ENCODE measurements at regions not wholly inside any gene's neighbourhood (a gene's known extent, or its start where the extent isn't known, plus 50 kb on each side); places are given as distances from the start of the nearest gene placed in this dataset.
"Not testable (repeated sequence)": the region's sequence is repeated elsewhere in the genome, so short reads cannot be mapped to it uniquely, and the experiment has no call there.

DNA sequence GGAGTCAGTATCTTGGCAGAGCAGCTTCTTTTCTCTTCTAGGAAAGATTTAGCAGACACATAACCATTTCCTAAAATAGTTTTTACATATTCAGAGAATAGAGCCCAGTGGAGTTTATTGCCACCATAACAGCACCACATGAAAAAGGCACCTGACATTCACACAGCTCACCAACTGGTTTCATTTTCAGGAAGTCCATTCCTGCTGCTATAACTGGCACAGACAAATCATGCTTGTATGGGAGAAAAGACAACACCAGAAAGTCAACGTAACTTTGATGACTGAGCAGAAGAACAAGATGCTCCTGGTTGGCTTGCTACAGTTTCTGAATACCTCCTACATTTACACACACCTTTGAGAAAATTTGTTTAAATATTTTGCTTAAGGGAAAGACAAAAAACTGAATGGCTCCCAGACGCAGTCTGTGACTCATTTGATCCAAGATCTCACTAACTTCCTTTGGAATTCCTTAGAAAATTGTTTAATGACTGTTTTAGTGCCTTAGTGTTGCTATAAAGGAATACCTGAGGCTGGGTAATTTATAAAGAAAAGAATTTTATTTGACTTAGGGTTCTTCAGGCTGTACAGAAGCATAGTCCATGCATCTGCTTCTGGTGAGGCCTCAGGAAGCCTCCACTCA lies 1380.6 kb downstream of the CDH8 start:
- no peaks in the 10 kb centered on the region for H3K27me3 ChIP-seq (replicated peaks; ENCODE audit: insufficient read depth, low read length)
- no peak overlapping the region for H3K9ac ChIP-seq (ENCODE audit: low read length)
- H3K79me2 ChIP-seq (ENCODE audit: low read length), result no peaks in the 10 kb centered on the region
- H2AFZ ChIP-seq (ENCODE audit: low read length), result peak overlapping the region; percentile 47; the same call in 1 of the 2 replicates
- H3K36me3 ChIP-seq (replicated peaks; ENCODE audit: insufficient read depth, low read length), result no peaks in the 10 kb centered on the region
- H3K27ac ChIP-seq (ENCODE audit: low read length), result peak overlapping the region; percentile 86
- H3K9me3 ChIP-seq (replicated peaks; ENCODE audit: insufficient read depth, low read length), result no peaks in the 10 kb centered on the region
- no peaks in the 10 kb centered on the region for H4K20me1 ChIP-seq (ENCODE audit: insufficient read depth, low read length)
- H3K9me2 ChIP-seq (replicated peaks; ENCODE audit: insufficient read depth, low read length), result no peaks in the 10 kb centered on the region
- TF ChIP-seq, protein P1, sequence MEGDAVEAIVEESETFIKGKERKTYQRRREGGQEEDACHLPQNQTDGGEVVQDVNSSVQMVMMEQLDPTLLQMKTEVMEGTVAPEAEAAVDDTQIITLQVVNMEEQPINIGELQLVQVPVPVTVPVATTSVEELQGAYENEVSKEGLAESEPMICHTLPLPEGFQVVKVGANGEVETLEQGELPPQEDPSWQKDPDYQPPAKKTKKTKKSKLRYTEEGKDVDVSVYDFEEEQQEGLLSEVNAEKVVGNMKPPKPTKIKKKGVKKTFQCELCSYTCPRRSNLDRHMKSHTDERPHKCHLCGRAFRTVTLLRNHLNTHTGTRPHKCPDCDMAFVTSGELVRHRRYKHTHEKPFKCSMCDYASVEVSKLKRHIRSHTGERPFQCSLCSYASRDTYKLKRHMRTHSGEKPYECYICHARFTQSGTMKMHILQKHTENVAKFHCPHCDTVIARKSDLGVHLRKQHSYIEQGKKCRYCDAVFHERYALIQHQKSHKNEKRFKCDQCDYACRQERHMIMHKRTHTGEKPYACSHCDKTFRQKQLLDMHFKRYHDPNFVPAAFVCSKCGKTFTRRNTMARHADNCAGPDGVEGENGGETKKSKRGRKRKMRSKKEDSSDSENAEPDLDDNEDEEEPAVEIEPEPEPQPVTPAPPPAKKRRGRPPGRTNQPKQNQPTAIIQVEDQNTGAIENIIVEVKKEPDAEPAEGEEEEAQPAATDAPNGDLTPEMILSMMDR (IDR thresholded peaks at IDR 0.05; ENCODE audit: low read length), result no peak
- no peak for TF ChIP-seq EZH2phosphoT487 (IDR thresholded peaks at IDR 0.05; ENCODE audit: low read length)
- TF ChIP-seq EZH2 (optimal IDR thresholded peaks at IDR 0.05; ENCODE audit: low read depth, low read length), result no peak
- H3F3A ChIP-seq (ENCODE audit: insufficient read depth, low read length), result peaks cover 20% of the 10 kb centered on the region
- DNase-seq, result peak; percentile 88
- peaks cover 43% of the 10 kb centered on the region for H3K4me1 ChIP-seq (ENCODE audit: low read length)
- 0 out of 2 replicates have a peak overlapping the region, but pooled peaks have one; percentile 0 for H3K4me3 ChIP-seq (ENCODE audit: low read length)
- H3K4me2 ChIP-seq (ENCODE audit: low read depth, low read length), result peak overlapping the region; percentile 51; the same call in 1 of the 2 replicates

DNA sequence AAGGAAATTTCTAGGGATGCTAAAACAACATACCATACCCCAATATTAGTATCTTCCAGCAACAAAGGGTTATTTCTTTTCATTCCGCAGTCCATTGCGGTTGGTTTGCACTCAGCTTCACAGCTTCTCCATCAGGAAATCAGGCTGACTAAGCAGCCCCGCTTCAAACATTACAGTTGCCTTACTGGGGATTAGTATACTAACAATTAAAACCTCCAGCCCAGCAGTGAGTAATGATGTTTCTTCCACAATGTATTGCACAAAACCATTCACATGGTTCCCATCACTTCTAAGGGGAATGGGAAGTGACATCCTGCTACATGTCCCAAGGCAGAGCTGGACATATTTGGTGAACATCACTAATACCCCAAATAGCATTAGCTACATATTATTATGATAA lies 1384.9 kb downstream of the CDH8 start:
- no peak overlapping the region for H3K4me3 ChIP-seq (ENCODE audit: low read length)
- H2AFZ ChIP-seq (ENCODE audit: low read length), result no peak overlapping the region
- no peak overlapping the region for H3K4me2 ChIP-seq (ENCODE audit: low read depth, low read length)
- peaks cover 18% of the 10 kb centered on the region for H3F3A ChIP-seq (ENCODE audit: insufficient read depth, low read length)
- H3K9me2 ChIP-seq (replicated peaks; ENCODE audit: insufficient read depth, low read length), result no peaks in the 10 kb centered on the region
- H4K20me1 ChIP-seq (ENCODE audit: insufficient read depth, low read length), result no peaks in the 10 kb centered on the region
- H3K9ac ChIP-seq (ENCODE audit: low read length), result no peak overlapping the region
- no peaks in the 10 kb centered on the region for H3K27me3 ChIP-seq (replicated peaks; ENCODE audit: insufficient read depth, low read length)
- no peak for DNase-seq
- TF ChIP-seq, protein P1 (IDR thresholded peaks at IDR 0.05; ENCODE audit: low read length), result no peak
- TF ChIP-seq EZH2phosphoT487 (IDR thresholded peaks at IDR 0.05; ENCODE audit: low read length), result no peak
- TF ChIP-seq EZH2 (optimal IDR thresholded peaks at IDR 0.05; ENCODE audit: low read depth, low read length), result no peak
- no peaks in the 10 kb centered on the region for H3K36me3 ChIP-seq (replicated peaks; ENCODE audit: insufficient read depth, low read length)
- H3K79me2 ChIP-seq (ENCODE audit: low read length), result no peaks in the 10 kb centered on the region
- no peaks in the 10 kb centered on the region for H3K9me3 ChIP-seq (replicated peaks; ENCODE audit: insufficient read depth, low read length)
- H3K4me1 ChIP-seq (ENCODE audit: low read length), result peaks cover 24% of the 10 kb centered on the region
- H3K27ac ChIP-seq (ENCODE audit: low read length), result no peak overlapping the region

DNA sequence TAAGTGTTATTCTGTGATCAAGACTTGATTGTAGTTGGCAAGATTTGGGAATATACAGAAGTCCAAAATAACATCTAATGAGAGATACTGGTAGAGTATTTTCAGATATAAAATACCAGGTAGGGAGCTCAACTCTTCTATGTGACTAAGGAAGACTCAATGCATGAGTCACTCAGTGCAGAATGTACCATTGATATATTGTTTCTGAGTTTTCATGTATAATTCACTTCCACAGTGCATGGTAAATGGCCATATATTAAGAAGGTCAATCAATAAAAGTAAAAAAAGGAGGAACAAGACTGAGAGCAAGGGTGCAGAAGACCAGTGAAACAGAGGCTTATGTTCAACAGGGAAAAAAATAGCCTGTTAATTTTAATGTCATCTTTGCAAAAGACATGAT lies 1387.9 kb downstream of the CDH8 start:
- TF ChIP-seq EZH2phosphoT487 (IDR thresholded peaks at IDR 0.05; ENCODE audit: low read length) (no peak), EZH2 (optimal IDR thresholded peaks at IDR 0.05; ENCODE audit: low read depth, low read length) (no peak)
- TF ChIP-seq, protein P1 (IDR thresholded peaks at IDR 0.05; ENCODE audit: low read length), result no peak
- Histone ChIP-seq H4K20me1 (ENCODE audit: insufficient read depth, low read length) (no peaks in the 10 kb centered on the region), H3K27me3 (replicated peaks; ENCODE audit: insufficient read depth, low read length) (no peaks in the 10 kb centered on the region), H3K36me3 (replicated peaks; ENCODE audit: insufficient read depth, low read length) (no peaks in the 10 kb centered on the region), H3K9me3 (replicated peaks; ENCODE audit: insufficient read depth, low read length) (no peaks in the 10 kb centered on the region), H3F3A (ENCODE audit: insufficient read depth, low read length) (no peaks in the 10 kb centered on the region), H3K4me1 (ENCODE audit: low read length) (no peaks in the 10 kb centered on the region), H3K4me2 (ENCODE audit: low read depth, low read length) (no peak overlapping the region), H3K79me2 (ENCODE audit: low read length) (no peaks in the 10 kb centered on the region), H2AFZ (ENCODE audit: low read length) (no peak overlapping the region), H3K9me2 (replicated peaks; ENCODE audit: insufficient read depth, low read length) (no peaks in the 10 kb centered on the region), H3K9ac (ENCODE audit: low read length) (no peak overlapping the region), H3K4me3 (ENCODE audit: low read length) (no peak overlapping the region), H3K27ac (ENCODE audit: low read length) (no peak overlapping the region)
- DNase-seq, result no peak

DNA sequence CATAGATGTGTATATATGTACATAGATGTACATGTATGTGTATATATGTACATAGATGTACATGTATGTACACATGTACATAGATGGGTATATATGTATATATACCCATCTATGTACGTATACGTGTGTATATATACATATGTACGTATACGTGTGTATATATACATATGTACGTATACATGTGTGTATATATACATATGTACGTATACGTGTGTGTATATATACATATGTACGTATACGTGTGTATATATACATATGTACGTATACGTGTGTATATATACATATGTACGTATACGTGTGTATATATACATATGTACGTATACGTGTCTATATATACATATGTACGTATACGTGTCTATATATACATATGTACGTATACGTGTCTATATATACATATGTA lies 1388.8 kb downstream of the CDH8 start:
- H3K4me1 ChIP-seq (ENCODE audit: low read length); H4K20me1 ChIP-seq (ENCODE audit: insufficient read depth, low read length); H3K36me3 ChIP-seq (replicated peaks; ENCODE audit: insufficient read depth, low read length); H3K9me3 ChIP-seq (replicated peaks; ENCODE audit: insufficient read depth, low read length); H3K27ac ChIP-seq (ENCODE audit: low read length); H3K9ac ChIP-seq (ENCODE audit: low read length); H3K79me2 ChIP-seq (ENCODE audit: low read length); H3K4me2 ChIP-seq (ENCODE audit: low read depth, low read length); H3F3A ChIP-seq (ENCODE audit: insufficient read depth, low read length); H2AFZ ChIP-seq (ENCODE audit: low read length); DNase-seq; H3K27me3 ChIP-seq (replicated peaks; ENCODE audit: insufficient read depth, low read length); H3K4me3 ChIP-seq (ENCODE audit: low read length); H3K9me2 ChIP-seq (replicated peaks; ENCODE audit: insufficient read depth, low read length): not testable (repeated sequence)
